ENCODE measurements at regions not wholly inside any gene's neighbourhood (a gene's known extent, or its start where the extent isn't known, plus 50 kb on each side); places are given as distances from the start of the nearest gene placed in this dataset.

DNA sequence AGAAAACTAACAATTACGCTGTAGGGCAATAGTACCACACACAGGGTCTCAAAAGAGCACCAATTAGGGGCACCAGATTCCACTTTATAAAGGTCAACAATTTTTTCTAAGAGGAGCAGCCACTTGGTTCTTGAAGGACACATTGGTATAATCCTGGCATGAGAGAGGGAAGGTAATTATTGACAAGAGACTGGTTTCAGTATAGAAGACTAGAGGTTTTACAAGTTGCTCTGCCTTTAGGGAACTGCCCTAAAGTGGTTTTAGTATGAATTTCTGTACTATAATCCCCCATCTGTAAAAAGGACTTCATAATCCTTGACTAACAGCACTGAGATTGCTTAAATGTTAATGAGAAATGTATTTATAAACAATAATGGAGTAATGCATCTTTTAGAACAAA is 648.5 kb upstream of the PTBP2 start:
- H3K9ac ChIP-seq (ENCODE audit: low read depth, low read length): no peak overlapping the region
- H3K9me3 ChIP-seq (ENCODE audit: insufficient read depth, low read depth, low read length): no peaks in the 10 kb centered on the region
- no peaks in the 10 kb centered on the region for H3K36me3 ChIP-seq (ENCODE audit: insufficient read depth, low read length)
- H3K27me3 ChIP-seq (ENCODE audit: insufficient read depth, low read length): no peaks in the 10 kb centered on the region
- H3K4me3 ChIP-seq (ENCODE audit: low read length): no peak overlapping the region
- H3K27ac ChIP-seq (ENCODE audit: low read depth, low read length): no peak overlapping the region
- H3K4me1 ChIP-seq (ENCODE audit: insufficient read depth, low read length): no peaks in the 10 kb centered on the region
- 92% methylated on average over 1 of the region's 1 CpG for WGBS

DNA sequence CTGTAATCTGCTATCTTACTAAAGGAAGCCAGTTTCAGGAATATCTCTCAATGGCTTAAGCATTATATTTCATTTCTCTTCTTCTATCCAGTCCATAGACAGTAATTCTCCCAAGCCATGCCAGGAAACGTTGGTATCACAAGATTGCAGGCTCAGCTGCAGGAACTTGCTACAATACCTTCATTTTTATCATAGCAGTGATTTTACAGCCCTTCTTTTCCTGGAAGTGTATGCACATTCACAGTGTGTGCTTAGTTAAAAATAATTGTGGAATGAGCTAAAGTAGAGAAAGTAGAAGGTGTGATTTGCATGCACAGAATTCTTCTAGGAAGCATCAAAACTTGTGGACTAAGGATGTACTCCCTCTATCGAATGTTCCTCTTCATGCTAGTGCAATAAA is 647.2 kb upstream of the PTBP2 start:
- no peaks in the 10 kb centered on the region for H3K36me3 ChIP-seq (ENCODE audit: insufficient read depth, low read length)
- H3K4me1 ChIP-seq (ENCODE audit: insufficient read depth, low read length): no peaks in the 10 kb centered on the region
- WGBS: 88% methylated on average over 1 of the region's 2 CpGs
- H3K4me3 ChIP-seq (ENCODE audit: low read length): no peak overlapping the region
- H3K9me3 ChIP-seq (ENCODE audit: insufficient read depth, low read depth, low read length): no peaks in the 10 kb centered on the region
- H3K9ac ChIP-seq (ENCODE audit: low read depth, low read length): no peak overlapping the region
- H3K27me3 ChIP-seq (ENCODE audit: insufficient read depth, low read length): no peaks in the 10 kb centered on the region
- H3K27ac ChIP-seq (ENCODE audit: low read depth, low read length): no peak overlapping the region

GRCh38 chr1:96074876-96075577 is 646.6 kb upstream of the PTBP2 start:
- Histone ChIP-seq H3K27ac (ENCODE audit: low read depth, low read length) (no peak overlapping the region), H3K9me3 (ENCODE audit: insufficient read depth, low read depth, low read length) (no peaks in the 10 kb centered on the region), H3K4me3 (ENCODE audit: low read length) (no peak overlapping the region), H3K9ac (ENCODE audit: low read depth, low read length) (no peak overlapping the region), H3K27me3 (ENCODE audit: insufficient read depth, low read length) (no peaks in the 10 kb centered on the region), H3K36me3 (ENCODE audit: insufficient read depth, low read length) (no peaks in the 10 kb centered on the region), H3K4me1 (ENCODE audit: insufficient read depth, low read length) (no peaks in the 10 kb centered on the region)
- 85% methylated on average over 5 of the region's 5 CpGs for WGBS

DNA sequence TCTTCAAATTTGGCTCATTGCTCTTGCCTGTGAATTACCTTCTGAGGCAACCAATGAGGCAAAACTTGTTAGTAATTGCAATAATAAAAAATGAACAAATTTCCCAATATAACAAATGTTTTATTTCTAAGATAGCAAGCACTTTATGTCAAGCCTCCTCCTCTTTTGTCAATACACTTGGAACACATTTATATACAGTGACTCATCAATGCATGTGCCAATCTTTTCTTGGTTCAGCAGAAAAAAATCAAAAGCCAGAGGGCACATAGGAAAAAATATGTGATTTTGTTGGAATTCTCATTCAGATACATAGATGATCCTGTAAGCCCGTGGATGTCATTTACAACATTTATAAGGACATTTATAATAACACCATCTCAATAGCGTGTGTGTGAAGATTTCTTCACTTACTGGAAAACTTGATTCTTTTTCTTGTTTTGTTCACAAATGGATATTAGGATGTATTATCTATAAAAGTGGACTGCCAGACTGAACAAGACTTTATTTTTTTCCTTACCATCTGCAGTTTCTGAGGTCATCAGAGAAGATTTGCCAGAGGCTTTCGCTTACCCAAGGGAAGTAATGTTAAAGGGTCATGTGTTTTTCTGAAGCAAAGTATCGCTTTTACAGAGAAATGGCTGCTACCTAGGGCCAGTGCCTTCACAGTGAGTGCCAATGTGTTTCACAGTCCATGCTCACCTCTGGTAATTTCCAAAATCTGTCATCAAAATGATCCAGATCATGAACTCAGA is 645.7 kb upstream of the PTBP2 start:
- no peaks in the 10 kb centered on the region for H3K4me1 ChIP-seq (ENCODE audit: insufficient read depth, low read length)
- no peak overlapping the region for H3K4me3 ChIP-seq (ENCODE audit: low read length)
- H3K27ac ChIP-seq (ENCODE audit: low read depth, low read length): no peak overlapping the region
- no peak overlapping the region for H3K9ac ChIP-seq (ENCODE audit: low read depth, low read length)
- no peaks in the 10 kb centered on the region for H3K36me3 ChIP-seq (ENCODE audit: insufficient read depth, low read length)
- 97% methylated on average over 2 of the region's 4 CpGs for WGBS
- no peaks in the 10 kb centered on the region for H3K27me3 ChIP-seq (ENCODE audit: insufficient read depth, low read length)
- no peaks in the 10 kb centered on the region for H3K9me3 ChIP-seq (ENCODE audit: insufficient read depth, low read depth, low read length)

GRCh38 chr1:96076589-96076988 is 645.0 kb upstream of the PTBP2 start:
- Histone ChIP-seq H3K9ac (ENCODE audit: low read depth, low read length) (no peak overlapping the region), H3K9me3 (ENCODE audit: insufficient read depth, low read depth, low read length) (no peaks in the 10 kb centered on the region)
- 95% methylated on average over 2 of the region's 2 CpGs for WGBS

DNA sequence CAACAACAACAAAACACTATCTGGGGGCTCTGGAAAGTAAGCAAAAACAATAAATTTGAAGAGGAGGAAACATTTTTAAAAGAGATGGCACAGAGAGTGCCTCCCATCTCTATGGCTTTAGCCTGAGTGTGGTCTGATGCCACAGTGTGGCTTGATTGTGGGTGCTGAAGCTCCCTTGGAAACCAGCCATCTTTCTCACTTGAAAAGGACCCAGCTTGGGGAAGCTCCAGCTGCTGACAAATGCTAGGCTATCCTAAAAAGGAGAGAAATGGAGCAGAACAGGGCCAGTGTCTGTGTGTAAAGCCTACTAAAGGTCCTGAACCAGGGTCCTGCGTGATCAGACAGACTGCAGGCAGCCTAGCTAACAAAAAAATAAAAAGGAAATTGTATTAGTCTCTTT is 642.0 kb upstream of the PTBP2 start:
- 95% methylated on average over 1 of the region's 1 CpG for WGBS
- Histone ChIP-seq H3K9ac (ENCODE audit: low read depth, low read length) (no peak overlapping the region), H3K4me3 (ENCODE audit: low read length) (no peak overlapping the region), H3K36me3 (ENCODE audit: insufficient read depth, low read length) (no peaks in the 10 kb centered on the region), H3K27me3 (ENCODE audit: insufficient read depth, low read length) (no peaks in the 10 kb centered on the region), H3K27ac (ENCODE audit: low read depth, low read length) (no peak overlapping the region), H3K9me3 (ENCODE audit: insufficient read depth, low read depth, low read length) (no peaks in the 10 kb centered on the region), H3K4me1 (ENCODE audit: insufficient read depth, low read length) (no peaks in the 10 kb centered on the region)

More at GRCh38 chr1:96076589-96076988, 645.0 kb upstream of the PTBP2 start:
- H3K27ac ChIP-seq (ENCODE audit: low read depth, low read length): no peak overlapping the region
- no peaks in the 10 kb centered on the region for H3K27me3 ChIP-seq (ENCODE audit: insufficient read depth, low read length)
- H3K4me1 ChIP-seq (ENCODE audit: insufficient read depth, low read length): no peaks in the 10 kb centered on the region
- no peak overlapping the region for H3K4me3 ChIP-seq (ENCODE audit: low read length)
- no peaks in the 10 kb centered on the region for H3K36me3 ChIP-seq (ENCODE audit: insufficient read depth, low read length)

DNA sequence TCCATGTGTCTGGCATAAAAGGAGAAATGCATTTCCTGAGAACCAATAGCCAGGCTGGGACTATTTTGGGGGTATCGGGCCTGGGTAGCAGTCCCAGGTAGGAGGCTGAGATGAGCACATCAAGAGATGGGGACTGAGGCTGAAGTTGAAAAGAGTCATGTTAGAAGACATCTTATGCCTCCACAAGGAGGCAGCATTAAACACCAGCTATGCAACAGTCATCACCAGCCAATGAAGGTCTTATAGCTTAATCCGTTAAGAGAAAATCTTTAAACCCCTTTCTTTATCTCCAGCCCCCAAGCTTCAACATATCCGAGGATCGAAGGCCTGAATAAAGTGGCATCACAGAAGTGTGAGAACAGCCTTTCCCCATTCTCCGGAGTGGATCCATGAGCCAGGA is 640.7 kb upstream of the PTBP2 start:
- no peak overlapping the region for H3K27ac ChIP-seq (ENCODE audit: low read depth, low read length)
- WGBS: 92% methylated on average over 5 of the region's 5 CpGs
- no peaks in the 10 kb centered on the region for H3K9me3 ChIP-seq (ENCODE audit: insufficient read depth, low read depth, low read length)
- H3K9ac ChIP-seq (ENCODE audit: low read depth, low read length): no peak overlapping the region
- H3K4me1 ChIP-seq (ENCODE audit: insufficient read depth, low read length): no peaks in the 10 kb centered on the region
- no peak overlapping the region for H3K4me3 ChIP-seq (ENCODE audit: low read length)
- H3K36me3 ChIP-seq (ENCODE audit: insufficient read depth, low read length): no peaks in the 10 kb centered on the region
- H3K27me3 ChIP-seq (ENCODE audit: insufficient read depth, low read length): no peaks in the 10 kb centered on the region

DNA sequence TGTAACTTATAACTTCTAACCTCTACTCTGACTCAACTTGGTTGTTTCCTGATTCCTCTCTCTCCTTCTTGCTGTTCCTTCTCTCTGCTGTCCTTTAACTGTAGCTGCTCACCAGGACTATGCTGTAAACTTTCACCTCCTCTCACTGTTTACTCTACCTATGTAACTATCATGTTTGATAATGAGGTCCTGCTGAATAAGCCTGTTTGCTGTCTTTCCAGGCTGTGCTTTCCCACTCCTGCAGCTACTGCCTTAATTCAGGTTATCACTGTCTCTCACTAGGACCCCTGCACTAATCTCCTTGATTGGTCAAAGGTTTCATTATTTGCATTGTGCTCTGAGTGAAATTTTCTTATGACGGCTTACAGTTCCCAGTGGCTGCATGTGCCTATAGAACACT is 633.9 kb upstream of the PTBP2 start:
- 85% methylated on average over 1 of the region's 1 CpG for WGBS
- Histone ChIP-seq H3K27ac (ENCODE audit: low read depth, low read length) (no peak overlapping the region), H3K4me1 (ENCODE audit: insufficient read depth, low read length) (0 out of 2 replicates have a peak, but pooled peaks cover 3% of the 10 kb centered on the region), H3K9me3 (ENCODE audit: insufficient read depth, low read depth, low read length) (no peaks in the 10 kb centered on the region), H3K27me3 (ENCODE audit: insufficient read depth, low read length) (no peaks in the 10 kb centered on the region), H3K9ac (ENCODE audit: low read depth, low read length) (no peak overlapping the region), H3K4me3 (ENCODE audit: low read length) (no peak overlapping the region), H3K36me3 (ENCODE audit: insufficient read depth, low read length) (no peaks in the 10 kb centered on the region)

- H3K27ac ChIP-seq (ENCODE audit: low read depth, low read length): no peak overlapping the region
- WGBS: 96% methylated on average over 4 of the region's 4 CpGs
- no peak overlapping the region for H3K4me3 ChIP-seq (ENCODE audit: low read length)
- no peaks in the 10 kb centered on the region for H3K36me3 ChIP-seq (ENCODE audit: insufficient read depth, low read length)
- no peak overlapping the region for H3K9ac ChIP-seq (ENCODE audit: low read depth, low read length)
- H3K4me1 ChIP-seq (ENCODE audit: insufficient read depth, low read length): 0 out of 2 replicates have a peak, but pooled peaks cover 3% of the 10 kb centered on the region
- H3K9me3 ChIP-seq (ENCODE audit: insufficient read depth, low read depth, low read length): no peaks in the 10 kb centered on the region
- H3K27me3 ChIP-seq (ENCODE audit: insufficient read depth, low read length): no peaks in the 10 kb centered on the region
Measured at GRCh38 chr1:96090134-96090533, 631.5 kb upstream of the PTBP2 start.

- Histone ChIP-seq H3K36me3 (ENCODE audit: insufficient read depth, low read length) (no peaks in the 10 kb centered on the region), H3K4me3 (ENCODE audit: low read length) (no peak overlapping the region), H3K9me3 (ENCODE audit: insufficient read depth, low read depth, low read length) (no peaks in the 10 kb centered on the region), H3K4me1 (ENCODE audit: insufficient read depth, low read length) (no peaks in the 10 kb centered on the region), H3K27me3 (ENCODE audit: insufficient read depth, low read length) (no peaks in the 10 kb centered on the region), H3K9ac (ENCODE audit: low read depth, low read length) (no peak overlapping the region), H3K27ac (ENCODE audit: low read depth, low read length) (no peak overlapping the region)
- WGBS: 100% methylated on average over 1 of the region's 2 CpGs
Measured at GRCh38 chr1:96095849-96096612, 625.6 kb upstream of the PTBP2 start.

DNA sequence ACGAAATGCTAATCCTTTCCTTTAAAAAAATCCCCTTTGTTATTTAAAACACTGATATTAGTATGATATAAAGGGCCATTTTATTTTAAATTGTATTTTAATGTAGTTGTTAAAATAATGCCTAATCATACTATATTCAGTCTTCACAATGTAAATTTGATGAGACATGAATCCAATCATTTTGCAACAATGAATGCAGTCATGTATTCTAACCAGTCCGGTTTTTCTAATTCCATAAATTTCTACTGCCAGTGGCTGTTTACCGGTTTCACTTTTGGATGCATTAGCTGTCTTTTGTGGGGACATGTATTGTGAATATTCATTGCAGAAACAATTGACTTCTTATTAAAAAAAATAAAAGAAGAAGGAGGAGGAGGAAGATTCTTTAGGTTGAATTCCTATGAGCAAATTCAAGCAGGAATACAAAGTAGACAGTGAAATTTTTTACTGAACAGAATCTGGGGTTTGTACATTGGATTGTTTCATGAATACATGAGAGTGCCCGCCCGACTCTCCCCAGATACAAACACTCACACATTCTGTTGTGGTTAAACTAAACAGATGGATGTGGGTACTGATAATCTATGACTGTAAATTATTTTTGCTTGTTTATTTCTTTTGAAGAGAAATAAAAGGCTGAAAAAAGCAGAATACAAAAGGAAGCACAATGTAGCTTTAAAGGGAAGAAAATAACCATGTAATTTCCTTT is 624.8 kb upstream of the PTBP2 start:
- Histone ChIP-seq H3K4me1 (ENCODE audit: insufficient read depth, low read length) (no peaks in the 10 kb centered on the region), H3K27me3 (ENCODE audit: insufficient read depth, low read length) (no peaks in the 10 kb centered on the region), H3K27ac (ENCODE audit: low read depth, low read length) (no peak overlapping the region), H3K36me3 (ENCODE audit: insufficient read depth, low read length) (no peaks in the 10 kb centered on the region), H3K9me3 (ENCODE audit: insufficient read depth, low read depth, low read length) (no peaks in the 10 kb centered on the region), H3K9ac (ENCODE audit: low read depth, low read length) (no peak overlapping the region), H3K4me3 (ENCODE audit: low read length) (no peak overlapping the region)
- WGBS: 97% methylated on average over 2 of the region's 5 CpGs
